OCI-LY3 (cell line): ENCODE measurements at regions not wholly inside any gene's neighbourhood (a gene's known extent, or its start where the extent isn't known, plus 50 kb on each side); places are given as distances from the start of the nearest gene placed in this dataset.

Experiments
- CTCF ChIP-seq: fragments of 200-600, 300-600 bp; sonication (generic); IDR thresholded peaks from 2 replicates; pipeline ENCODE4 v1.5.1; 2014; ENCODE audit warnings: antibody characterized with exemption, low read length, low read depth
- EZH2phosphoT487 ChIP-seq: fragments of 200-600 bp; shearing (Covaris generic); IDR thresholded peaks from 2 replicates; pipeline ENCODE4 v1.6.1; 2018; ENCODE audit warnings: antibody characterized with exemption, mixed run types, low read depth

GRCh38 chr10:52387744-52388143 lies 73.7 kb downstream of the DKK1 start:
- TF ChIP-seq CTCF (no peak), EZH2phosphoT487 (no peak)
